GM23338 (cell line): ENCODE measurements at regions not wholly inside any gene's neighbourhood (a gene's known extent, or its start where the extent isn't known, plus 50 kb on each side); places are given as distances from the start of the nearest gene placed in this dataset.

Experiments used
- ATAC-seq: fragments of 200-7000 bp; cut with Tn5 transposase; 3 replicates; pipeline ENCODE4 v1.9.1; 2020
- DNase-seq: peaks from one replicate; pipeline ENCODE4 v3.0.0-alpha.2; 2015; ENCODE audit warnings: low spot score
- H2AFZ ChIP-seq: fragments of 200-600 bp; sonication (generic); 2 replicates; pipeline ENCODE4 v1.8.0; 2016; ENCODE audit warnings: antibody characterized with exemption, mild to moderate bottlenecking, moderate library complexity
- H3F3A ChIP-seq: fragments of 200-600 bp; sonication (generic); replicated peaks from 2 replicates; pipeline ENCODE4 v1.8.0; 2017; ENCODE audit warnings: antibody characterized with exemption, mixed run types, low read depth
- H3K27ac ChIP-seq: fragments of 200-600 bp; sonication (generic); 2 replicates; pipeline ENCODE4 v1.6.1; 2016; ENCODE audit warnings: low read depth
- H3K27me3 ChIP-seq: fragments of 200-600 bp; sonication (generic); 2 replicates; pipeline ENCODE4 v1.8.0; 2016; ENCODE audit warnings: mild to moderate bottlenecking, mixed run types, moderate library complexity; ENCODE audit not compliant: insufficient read depth
- H3K36me3 ChIP-seq: fragments of 200-600 bp; sonication (generic); 2 replicates; pipeline ENCODE4 v1.8.0; 2016; ENCODE audit warnings: mild to moderate bottlenecking; ENCODE audit not compliant: insufficient read depth
- H3K4me1 ChIP-seq: fragments of 200-600 bp; sonication (generic); 2 replicates; pipeline ENCODE4 v1.8.0; 2016; ENCODE audit warnings: mild to moderate bottlenecking, moderate library complexity; ENCODE audit not compliant: insufficient read depth
- H3K4me2 ChIP-seq: fragments of 200-600 bp; sonication (generic); 2 replicates; pipeline ENCODE4 v1.7.1; 2017; ENCODE audit warnings: mixed run types
- H3K4me3 ChIP-seq: fragments of 200-600 bp; sonication (generic); 2 replicates; pipeline ENCODE4 v1.6.1; 2016; ENCODE audit warnings: mixed run types
- H3K79me2 ChIP-seq: fragments of 200-600 bp; sonication (generic); replicated peaks from 2 replicates; pipeline ENCODE4 v1.8.0; 2017; ENCODE audit warnings: mild to moderate bottlenecking; ENCODE audit not compliant: insufficient read depth
- H3K9me2 ChIP-seq: fragments of 200-600 bp; sonication (generic); 2 replicates; pipeline ENCODE4 v1.8.0; 2017; ENCODE audit not compliant: insufficient read depth
- H4K20me1 ChIP-seq: fragments of 200-600 bp; sonication (generic); replicated peaks from 2 replicates; pipeline ENCODE4 v1.8.0; 2017; ENCODE audit warnings: mild to moderate bottlenecking; ENCODE audit not compliant: insufficient read depth
- H3K27ac Mint-ChIP-seq: 2 replicates; pipeline ENCODE4 v1.8.0; 2020; ENCODE audit warnings: inconsistent platforms, mild to moderate bottlenecking, moderate library complexity, mixed read lengths
- H3K27me3 Mint-ChIP-seq: 3 replicates; pipeline ENCODE4 v1.8.0; 2022; ENCODE audit warnings: low read depth, mild to moderate bottlenecking, moderate library complexity, mixed read lengths, inconsistent platforms; ENCODE audit not compliant: insufficient read depth, poor library complexity
- H3K36me3 Mint-ChIP-seq: 3 replicates; pipeline ENCODE4 v1.8.0; 2021; ENCODE audit warnings: low read depth, mild to moderate bottlenecking, inconsistent platforms, moderate library complexity, mixed read lengths
- H3K4me1 Mint-ChIP-seq: 3 replicates; pipeline ENCODE4 v1.8.0; 2020; ENCODE audit warnings: mild to moderate bottlenecking, inconsistent platforms, mixed read lengths
- H3K4me3 Mint-ChIP-seq: 3 replicates; pipeline ENCODE4 v1.8.0; 2021; ENCODE audit warnings: moderate library complexity, mild to moderate bottlenecking, inconsistent platforms, mixed read lengths
- H3K9me3 Mint-ChIP-seq: 3 replicates; pipeline ENCODE4 v1.8.0; 2020; ENCODE audit warnings: moderate library complexity, mild to moderate bottlenecking, inconsistent platforms, mixed read lengths
- CREB1 ChIP-seq: fragments of 250-450 bp; sonication (Bioruptor Pico); IDR thresholded peaks from 2 replicates; pipeline ENCODE4 v1.5.0; 2020; ENCODE audit warnings: low read depth, mild to moderate bottlenecking, moderate library complexity
- CTCF ChIP-seq, 2 experiments: fragments of 200-600 bp in 1 of 2; sonication (generic) in 1 of 2; conservative IDR thresholded peaks; 2 replicates each; pipeline versions ENCODE4 v1.5.1 to v1.6.1; 2016 to 2017; ENCODE audit warnings: antibody characterized with exemption in 2 of 2, low read depth in 2 of 2, mild to moderate bottlenecking in 2 of 2, moderate library complexity in 1 of 2
- ETS1 ChIP-seq: IDR thresholded peaks from 2 replicates; pipeline ENCODE4 v1.6.1; 2016; ENCODE audit warnings: antibody characterized with exemption
- EZH2 ChIP-seq: fragments of 200-600 bp; sonication (generic); IDR thresholded peaks from one replicate; pipeline ENCODE4 v1.8.0; 2017; ENCODE audit warnings: antibody characterized with exemption, mild to moderate bottlenecking, low read depth; ENCODE audit not compliant: unreplicated experiment
- EZH2phosphoT487 ChIP-seq: fragments of 200-600 bp; sonication (generic); IDR thresholded peaks from one replicate; pipeline ENCODE4 v1.8.1; 2018; ENCODE audit warnings: antibody characterized with exemption; ENCODE audit not compliant: unreplicated experiment
- NANOG ChIP-seq: IDR thresholded peaks from 2 replicates; pipeline ENCODE4 v1.6.1; 2016; ENCODE audit warnings: antibody characterized with exemption, borderline replicate concordance
- REST ChIP-seq: IDR thresholded peaks from one replicate; pipeline ENCODE4 v1.6.1; 2018; ENCODE audit warnings: antibody characterized with exemption; ENCODE audit not compliant: unreplicated experiment
- STAT1 ChIP-seq: IDR thresholded peaks from one replicate; pipeline ENCODE4 v1.6.1; 2016; ENCODE audit warnings: antibody characterized with exemption; ENCODE audit not compliant: unreplicated experiment
- ZNF331 ChIP-seq: fragments of 250-450 bp; sonication (Bioruptor Pico); IDR thresholded peaks from 2 replicates; pipeline ENCODE4 v1.5.0; 2020; ENCODE audit warnings: low read depth, mild to moderate bottlenecking, moderate library complexity

- H3K4me3 ChIP-seq: no peak overlapping the region
- DNase-seq (no peak), ATAC-seq (no peak; the same call in 2 of the 3 replicates)
- no peak overlapping the region for H3K27ac ChIP-seq
- no peaks in the 10 kb centered on the region for H3K36me3 Mint-ChIP-seq
- peak overlapping the region; percentile 30; the same call in 1 of the 2 replicates for H3K4me2 ChIP-seq
- peaks cover 49% of the 10 kb centered on the region for H3K4me1 Mint-ChIP-seq
- H3K4me1 ChIP-seq: peaks cover 42% of the 10 kb centered on the region
- no peaks in the 10 kb centered on the region for H3K27me3 ChIP-seq
- H4K20me1 ChIP-seq: no peaks in the 10 kb centered on the region
- no peak overlapping the region for H3K4me3 Mint-ChIP-seq
- H3K9me2 ChIP-seq: peaks cover 8% of the 10 kb centered on the region; the same call in 1 of the 2 replicates
- peak overlapping the region; percentile 21; the same call in 1 of the 2 replicates for H3K27ac Mint-ChIP-seq
- H2AFZ ChIP-seq: peak overlapping the region; percentile 78
- no peaks in the 10 kb centered on the region for H3K9me3 Mint-ChIP-seq
- 0 out of 2 replicates have a peak, but pooled peaks cover 2% of the 10 kb centered on the region for H3F3A ChIP-seq
- H3K27me3 Mint-ChIP-seq: peaks cover 2% of the 10 kb centered on the region
- no peaks in the 10 kb centered on the region for H3K36me3 ChIP-seq
- TF ChIP-seq EZH2phosphoT487 (no peak), CTCF (conservative IDR thresholded peaks at IDR 0.05; ENCODE audit: low read depth in 2 of 2) (no peak), ETS1 (no peak)
- no peaks in the 10 kb centered on the region for H3K79me2 ChIP-seq
Measured at GRCh38 chr2:207409517-207409916, 120.2 kb upstream of the CREB1 start.

- Mint-ChIP-seq H3K27ac (no peak overlapping the region), H3K4me3 (no peak overlapping the region), H3K4me1 (peaks cover 55% of the 10 kb centered on the region), H3K36me3 (no peaks in the 10 kb centered on the region), H3K27me3 (peaks cover 2% of the 10 kb centered on the region), H3K9me3 (no peaks in the 10 kb centered on the region)
- Histone ChIP-seq H2AFZ (0 out of 2 replicates have a peak overlapping the region, but pooled peaks have one; percentile 6), H3K27me3 (no peaks in the 10 kb centered on the region), H3K4me3 (no peak overlapping the region), H3K4me2 (no peak overlapping the region), H3K36me3 (no peaks in the 10 kb centered on the region), H4K20me1 (no peaks in the 10 kb centered on the region), H3K79me2 (no peaks in the 10 kb centered on the region), H3K9me2 (no peaks in the 10 kb centered on the region; the same call in 1 of the 2 replicates), H3K27ac (no peak overlapping the region), H3K4me1 (peaks cover 56% of the 10 kb centered on the region), H3F3A (0 out of 2 replicates have a peak, but pooled peaks cover 2% of the 10 kb centered on the region)
- ATAC-seq: no peak
- TF ChIP-seq STAT1 (no peak), ETS1 (no peak), CTCF (conservative IDR thresholded peaks at IDR 0.05; ENCODE audit: low read depth in 2 of 2) (no peak), CREB1 (no peak), EZH2 (no peak), NANOG (no peak), ZNF331 (no peak), REST (no peak)
- no peak for DNase-seq
Measured at GRCh38 chr2:207412787-207413310, 116.9 kb upstream of the CREB1 start.
